Endothelial cell (in vitro differentiated cells): ENCODE measurements at regions not wholly inside any gene's neighbourhood (a gene's known extent, or its start where the extent isn't known, plus 50 kb on each side); places are given as distances from the start of the nearest gene placed in this dataset.

Experiments
- DNase-seq: peaks from one replicate; pipeline ENCODE4 v3.0.0; 2021; ENCODE audit warnings: low spot score
- H3K27ac Mint-ChIP-seq: one replicate; pipeline ENCODE4 v1.8.0; 2021; ENCODE audit warnings: mixed read lengths, inconsistent platforms; ENCODE audit not compliant: unreplicated experiment
- H3K27me3 Mint-ChIP-seq: one replicate; pipeline ENCODE4 v1.8.0; 2021; ENCODE audit warnings: mild to moderate bottlenecking, moderate library complexity, mixed read lengths, inconsistent platforms; ENCODE audit not compliant: unreplicated experiment
- H3K36me3 Mint-ChIP-seq: one replicate; pipeline ENCODE4 v1.8.0; 2021; ENCODE audit warnings: mild to moderate bottlenecking, low read depth, mixed read lengths, inconsistent platforms; ENCODE audit not compliant: unreplicated experiment
- H3K4me1 Mint-ChIP-seq: one replicate; pipeline ENCODE4 v1.8.0; 2021; ENCODE audit warnings: mild to moderate bottlenecking, mixed read lengths, inconsistent platforms; ENCODE audit not compliant: unreplicated experiment
- H3K4me3 Mint-ChIP-seq: one replicate; pipeline ENCODE4 v1.8.0; 2021; ENCODE audit warnings: mild to moderate bottlenecking, mixed read lengths, inconsistent platforms; ENCODE audit not compliant: unreplicated experiment
- H3K9me3 Mint-ChIP-seq: one replicate; pipeline ENCODE4 v1.8.0; 2021; ENCODE audit warnings: mixed read lengths, inconsistent platforms; ENCODE audit not compliant: unreplicated experiment
- TF ChIP-seq, protein P1 (sequence below): fragments of 200-600 bp; sonication (generic); IDR thresholded peaks from one replicate; pipeline ENCODE4 v1.5.0; 2021; ENCODE audit warnings: antibody characterized with exemption; ENCODE audit not compliant: unreplicated experiment

DNA sequence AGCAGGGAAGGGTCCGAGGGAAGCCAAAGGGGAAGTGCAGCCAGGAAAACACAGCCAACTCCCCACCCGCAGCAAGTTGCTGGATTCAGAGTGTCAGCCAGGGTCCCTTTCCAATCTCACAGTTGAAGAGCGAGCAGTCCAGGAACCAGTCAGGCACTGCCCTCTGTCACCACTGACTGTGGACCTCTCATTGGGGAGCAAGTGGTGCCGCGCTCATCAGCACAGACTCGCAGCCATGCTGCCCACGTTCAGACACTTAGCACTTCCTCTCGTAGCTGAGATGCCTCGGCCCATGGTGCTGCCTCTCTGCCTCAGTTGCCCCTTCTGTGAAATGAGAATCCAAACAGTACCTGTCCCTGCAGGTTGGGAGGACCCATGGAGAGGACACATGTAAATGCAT lies 123.6 kb upstream of the CHST15 start:
- Mint-ChIP-seq H3K36me3 (peaks cover 3% of the 10 kb centered on the region), H3K4me3 (no peak overlapping the region), H3K27me3 (peaks cover 8% of the 10 kb centered on the region)

DNA sequence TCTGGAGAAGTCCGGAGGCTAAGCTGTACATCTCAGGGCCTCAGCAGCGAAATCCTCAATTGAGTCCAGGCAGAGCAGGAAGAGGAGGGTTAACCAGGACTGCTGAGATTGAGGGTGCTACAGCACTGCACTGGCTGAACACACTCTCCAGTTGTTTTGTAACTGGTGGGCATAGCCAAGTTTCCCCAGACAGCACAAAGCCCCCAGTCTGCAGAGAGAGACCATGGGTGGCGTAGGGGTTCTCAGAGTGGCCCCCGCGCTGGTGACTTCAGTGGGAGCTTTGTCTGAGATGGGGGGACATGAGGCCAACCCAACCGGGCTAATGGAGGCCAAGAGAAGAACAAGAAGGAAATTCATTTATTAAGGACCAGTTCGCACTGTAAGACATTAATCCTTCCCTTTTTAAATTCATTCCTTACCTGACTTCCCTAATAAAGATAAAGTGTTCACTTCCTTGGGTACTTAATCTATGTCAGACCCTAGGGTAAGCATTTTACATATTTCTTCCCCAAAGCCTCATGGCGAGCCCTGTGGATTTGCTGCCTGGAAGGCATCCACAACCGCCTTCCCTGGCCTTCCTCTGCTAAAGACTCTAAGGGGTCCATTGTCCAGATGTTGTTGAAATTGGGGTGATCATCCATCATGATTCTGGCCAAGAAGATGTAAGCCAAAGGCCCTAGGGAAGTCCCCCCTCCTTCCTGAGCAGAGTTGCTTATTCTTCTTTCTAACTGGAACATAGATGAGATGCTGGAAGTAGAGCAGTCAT lies 121.4 kb upstream of the CHST15 start:
- peaks cover 10% of the 10 kb centered on the region for H3K27me3 Mint-ChIP-seq
- no peak overlapping the region for H3K4me3 Mint-ChIP-seq
- no peaks in the 10 kb centered on the region for H3K9me3 Mint-ChIP-seq
- no peak for DNase-seq
- H3K4me1 Mint-ChIP-seq = peaks cover 13% of the 10 kb centered on the region
- TF ChIP-seq, protein P1, sequence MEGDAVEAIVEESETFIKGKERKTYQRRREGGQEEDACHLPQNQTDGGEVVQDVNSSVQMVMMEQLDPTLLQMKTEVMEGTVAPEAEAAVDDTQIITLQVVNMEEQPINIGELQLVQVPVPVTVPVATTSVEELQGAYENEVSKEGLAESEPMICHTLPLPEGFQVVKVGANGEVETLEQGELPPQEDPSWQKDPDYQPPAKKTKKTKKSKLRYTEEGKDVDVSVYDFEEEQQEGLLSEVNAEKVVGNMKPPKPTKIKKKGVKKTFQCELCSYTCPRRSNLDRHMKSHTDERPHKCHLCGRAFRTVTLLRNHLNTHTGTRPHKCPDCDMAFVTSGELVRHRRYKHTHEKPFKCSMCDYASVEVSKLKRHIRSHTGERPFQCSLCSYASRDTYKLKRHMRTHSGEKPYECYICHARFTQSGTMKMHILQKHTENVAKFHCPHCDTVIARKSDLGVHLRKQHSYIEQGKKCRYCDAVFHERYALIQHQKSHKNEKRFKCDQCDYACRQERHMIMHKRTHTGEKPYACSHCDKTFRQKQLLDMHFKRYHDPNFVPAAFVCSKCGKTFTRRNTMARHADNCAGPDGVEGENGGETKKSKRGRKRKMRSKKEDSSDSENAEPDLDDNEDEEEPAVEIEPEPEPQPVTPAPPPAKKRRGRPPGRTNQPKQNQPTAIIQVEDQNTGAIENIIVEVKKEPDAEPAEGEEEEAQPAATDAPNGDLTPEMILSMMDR = no peak
- H3K27ac Mint-ChIP-seq = no peak overlapping the region
- H3K36me3 Mint-ChIP-seq = peaks cover 3% of the 10 kb centered on the region

More for the DNA sequence above, 123.6 kb upstream of the CHST15 start:
- Mint-ChIP-seq H3K27ac (no peak overlapping the region), H3K9me3 (no peaks in the 10 kb centered on the region), H3K4me1 (peaks cover 29% of the 10 kb centered on the region)
- TF ChIP-seq, protein P1 = no peak
- DNase-seq = no peak

DNA sequence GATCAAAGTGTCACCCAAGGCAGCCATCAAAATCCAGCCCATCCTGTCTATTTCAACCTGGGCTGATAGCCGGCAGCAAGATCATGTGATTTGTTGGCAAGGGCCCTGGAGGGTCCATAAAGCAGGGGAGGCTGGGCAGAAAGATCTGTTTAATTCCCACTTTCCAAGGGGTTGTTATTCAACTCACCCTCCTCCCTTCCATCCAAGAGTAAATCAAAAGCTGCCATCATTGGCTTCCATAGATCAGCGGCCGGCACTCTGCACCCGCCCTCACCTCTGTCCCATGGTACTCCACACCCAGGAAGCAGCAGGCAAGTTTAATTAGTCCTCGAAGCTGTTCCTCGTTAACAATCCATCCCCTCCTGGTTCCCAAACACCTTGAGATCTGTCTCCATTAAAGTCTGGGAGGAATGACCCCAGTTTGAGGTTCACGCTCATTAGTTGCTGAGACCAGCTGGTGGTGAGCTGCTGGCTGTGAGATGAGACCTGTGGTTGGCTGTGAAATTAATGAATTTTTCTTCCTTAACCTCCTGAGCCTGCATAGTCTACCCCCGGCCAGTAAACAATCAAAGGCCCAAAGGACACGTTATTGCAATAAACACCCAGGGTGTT lies 120.6 kb upstream of the CHST15 start:
- Mint-ChIP-seq H3K27ac (no peak overlapping the region), H3K9me3 (no peaks in the 10 kb centered on the region), H3K4me1 (peaks cover 11% of the 10 kb centered on the region), H3K36me3 (peaks cover 6% of the 10 kb centered on the region), H3K27me3 (peaks cover 10% of the 10 kb centered on the region), H3K4me3 (no peak overlapping the region)
- no peak for DNase-seq
- TF ChIP-seq, protein P1 = no peak

DNA sequence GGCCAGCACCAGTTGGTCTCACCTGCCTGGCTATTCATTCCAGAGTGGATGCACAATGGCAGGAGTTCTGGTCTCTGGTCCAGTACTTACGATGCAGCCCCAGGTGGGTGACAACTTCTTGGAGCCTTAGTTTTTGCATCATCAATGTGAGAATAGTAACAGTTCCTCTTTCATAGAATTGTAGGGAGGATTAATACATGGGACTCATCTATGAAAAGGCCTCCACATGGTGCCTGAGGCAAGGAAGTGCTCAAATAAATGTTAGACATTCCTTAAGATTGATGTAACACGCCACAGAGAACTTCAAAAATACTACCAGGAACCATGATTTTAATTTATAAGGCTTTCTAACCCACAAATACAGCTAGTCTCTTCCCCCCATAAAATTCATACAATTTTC lies 120.1 kb upstream of the CHST15 start:
- Mint-ChIP-seq H3K9me3 (no peaks in the 10 kb centered on the region), H3K27ac (no peak overlapping the region), H3K4me3 (no peak overlapping the region), H3K4me1 (peaks cover 11% of the 10 kb centered on the region), H3K27me3 (peaks cover 10% of the 10 kb centered on the region), H3K36me3 (peaks cover 6% of the 10 kb centered on the region)
- TF ChIP-seq, protein P1 = no peak
- DNase-seq = no peak

DNA sequence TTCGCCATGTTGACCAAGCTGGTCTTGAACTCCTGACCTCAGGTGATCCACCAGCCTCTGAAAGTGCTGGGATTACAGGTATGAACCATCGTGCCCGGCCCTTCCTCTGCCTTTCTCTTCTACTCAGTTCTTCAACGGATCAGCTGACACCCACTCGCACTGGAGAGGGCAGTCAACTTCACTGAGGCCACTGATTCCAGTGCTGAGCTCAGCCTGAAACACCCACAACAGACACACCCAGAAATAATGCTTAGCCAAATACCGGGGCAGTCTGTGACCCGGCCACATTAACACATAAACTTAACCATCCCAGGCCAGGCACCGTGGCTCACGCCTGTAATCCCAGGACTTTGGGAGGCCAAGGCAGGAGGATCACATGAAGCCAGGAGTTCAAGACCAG lies 119.3 kb upstream of the CHST15 start:
- Mint-ChIP-seq H3K9me3 (no peaks in the 10 kb centered on the region), H3K27ac (no peak overlapping the region), H3K4me3 (no peak overlapping the region), H3K36me3 (peaks cover 6% of the 10 kb centered on the region), H3K4me1 (peaks cover 11% of the 10 kb centered on the region), H3K27me3 (peaks cover 10% of the 10 kb centered on the region)
- no peak for DNase-seq
- TF ChIP-seq, protein P1 = no peak
